ENCODE measurements at regions not wholly inside any gene's neighbourhood (a gene's known extent, or its start where the extent isn't known, plus 50 kb on each side); places are given as distances from the start of the nearest gene placed in this dataset.

DNA sequence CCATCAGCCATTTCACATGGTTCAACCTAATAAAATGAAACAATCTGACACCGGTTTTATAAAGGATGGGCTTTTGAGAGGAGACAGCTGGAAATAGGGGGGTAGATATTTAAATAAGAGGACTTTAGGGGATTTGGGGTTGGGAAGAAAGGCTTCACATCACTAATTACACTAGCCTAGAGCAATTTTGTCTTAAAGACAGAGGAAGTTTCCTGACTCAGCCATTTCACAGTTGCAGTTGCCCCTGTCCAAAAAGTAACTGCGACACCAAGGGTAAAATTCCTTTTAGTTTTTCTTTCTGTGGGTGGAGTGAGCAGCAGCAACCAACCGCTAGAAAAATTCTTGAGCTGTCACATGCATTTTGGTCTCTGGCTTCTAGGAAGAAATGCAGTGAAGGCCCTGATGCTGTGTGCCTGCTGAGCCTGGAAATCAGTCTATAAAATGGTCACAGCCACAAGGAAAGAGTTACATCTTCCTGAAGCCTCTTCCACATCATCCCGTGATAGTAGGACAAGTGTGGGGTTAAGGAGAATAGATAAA, 233.6 kb downstream of the ZNF674 start:
- TF ChIP-seq, protein P1, sequence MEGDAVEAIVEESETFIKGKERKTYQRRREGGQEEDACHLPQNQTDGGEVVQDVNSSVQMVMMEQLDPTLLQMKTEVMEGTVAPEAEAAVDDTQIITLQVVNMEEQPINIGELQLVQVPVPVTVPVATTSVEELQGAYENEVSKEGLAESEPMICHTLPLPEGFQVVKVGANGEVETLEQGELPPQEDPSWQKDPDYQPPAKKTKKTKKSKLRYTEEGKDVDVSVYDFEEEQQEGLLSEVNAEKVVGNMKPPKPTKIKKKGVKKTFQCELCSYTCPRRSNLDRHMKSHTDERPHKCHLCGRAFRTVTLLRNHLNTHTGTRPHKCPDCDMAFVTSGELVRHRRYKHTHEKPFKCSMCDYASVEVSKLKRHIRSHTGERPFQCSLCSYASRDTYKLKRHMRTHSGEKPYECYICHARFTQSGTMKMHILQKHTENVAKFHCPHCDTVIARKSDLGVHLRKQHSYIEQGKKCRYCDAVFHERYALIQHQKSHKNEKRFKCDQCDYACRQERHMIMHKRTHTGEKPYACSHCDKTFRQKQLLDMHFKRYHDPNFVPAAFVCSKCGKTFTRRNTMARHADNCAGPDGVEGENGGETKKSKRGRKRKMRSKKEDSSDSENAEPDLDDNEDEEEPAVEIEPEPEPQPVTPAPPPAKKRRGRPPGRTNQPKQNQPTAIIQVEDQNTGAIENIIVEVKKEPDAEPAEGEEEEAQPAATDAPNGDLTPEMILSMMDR (IDR thresholded peaks at IDR 0.05; ENCODE audit: control insufficient read depth, insufficient read depth, low read depth, low read length, missing control alignments): no peak
- DNase-seq (ENCODE audit: low read depth): no peak
- H3K4me3 ChIP-seq (ENCODE audit: control insufficient read depth, low read depth, low read length): no peak overlapping the region

DNA sequence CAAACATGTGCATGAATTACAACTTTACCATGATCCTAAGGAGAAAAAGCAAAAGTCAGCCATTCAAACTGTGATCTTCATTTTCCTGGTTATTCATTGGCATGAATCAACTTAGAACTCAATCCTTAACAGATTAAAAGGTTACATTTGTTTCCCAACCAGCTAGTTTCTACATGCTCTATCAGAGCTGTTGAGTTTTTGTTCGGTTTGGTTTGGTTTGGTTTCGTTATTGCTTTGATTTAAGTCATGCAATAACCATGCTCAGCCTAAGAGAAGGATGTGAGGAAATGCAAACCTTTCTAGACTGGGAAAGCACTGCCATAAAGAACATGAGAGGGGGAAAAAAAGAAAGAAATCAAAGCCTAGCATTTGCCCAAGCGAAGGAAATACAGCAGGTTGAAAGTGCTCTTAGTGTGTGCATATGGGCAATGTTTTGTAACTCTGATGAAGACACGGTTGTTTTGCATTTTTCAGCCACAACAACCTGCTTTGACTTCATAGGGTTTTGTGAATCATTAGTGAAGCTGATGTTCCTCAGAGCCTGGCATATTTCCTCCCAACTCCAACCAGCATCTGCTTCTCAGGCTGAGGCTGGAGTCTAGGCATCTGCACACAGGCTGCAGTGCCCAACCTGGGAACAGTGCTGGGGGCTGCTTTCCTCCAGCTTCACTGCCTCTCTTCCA, 234.3 kb downstream of the ZNF674 start:
- no peak for DNase-seq (ENCODE audit: low read depth)
- no peak overlapping the region for H3K4me3 ChIP-seq (ENCODE audit: control insufficient read depth, low read depth, low read length)
- TF ChIP-seq, protein P1 (IDR thresholded peaks at IDR 0.05; ENCODE audit: control insufficient read depth, insufficient read depth, low read depth, low read length, missing control alignments): no peak

DNA sequence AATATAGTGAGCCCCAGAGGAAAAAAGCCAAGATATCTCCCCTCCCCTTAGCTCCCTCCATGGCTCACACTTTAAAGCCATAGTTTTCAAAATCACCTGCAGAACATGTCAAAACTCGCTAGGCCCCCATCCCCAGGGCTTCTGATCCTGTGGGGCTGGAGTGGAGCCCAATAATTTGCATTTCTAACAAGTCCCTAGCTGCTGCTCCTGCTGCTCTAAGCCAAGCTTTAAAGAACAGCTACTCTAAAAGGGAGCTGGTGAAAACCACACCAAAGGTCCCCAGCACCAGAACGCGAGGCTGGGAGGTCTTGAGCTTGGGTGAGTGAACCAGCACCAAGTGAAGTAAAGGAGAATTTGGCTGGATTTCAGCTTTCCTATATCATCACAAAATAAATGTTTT, 237.1 kb downstream of the ZNF674 start:
- H3K4me3 ChIP-seq (ENCODE audit: control insufficient read depth, low read depth, low read length): no peak overlapping the region
- DNase-seq (ENCODE audit: low read depth): no peak
- TF ChIP-seq, protein P1 (IDR thresholded peaks at IDR 0.05; ENCODE audit: control insufficient read depth, insufficient read depth, low read depth, low read length, missing control alignments): no peak

DNA sequence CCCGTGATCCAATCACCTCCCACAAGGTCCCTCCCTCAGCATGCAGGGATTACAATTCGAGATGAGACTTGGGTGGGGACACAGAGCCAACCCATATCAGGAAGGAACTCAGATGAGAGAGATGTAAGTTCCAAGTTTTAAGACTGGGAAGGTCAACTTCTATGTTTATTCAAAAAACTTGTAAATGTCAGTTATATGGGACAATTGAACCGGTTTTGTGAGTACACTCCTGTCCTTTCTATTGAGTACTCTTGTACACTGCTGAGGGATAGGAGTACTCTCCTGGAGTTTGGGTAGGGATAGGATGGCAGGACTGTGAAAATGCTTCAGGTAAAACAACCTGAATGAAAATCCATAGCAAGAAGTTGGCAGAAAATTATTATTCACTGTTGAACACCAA, 239.1 kb downstream of the ZNF674 start:
- no peak overlapping the region for H3K4me3 ChIP-seq (ENCODE audit: control insufficient read depth, low read depth, low read length)
- TF ChIP-seq, protein P1 (IDR thresholded peaks at IDR 0.05; ENCODE audit: control insufficient read depth, insufficient read depth, low read depth, low read length, missing control alignments): no peak
- DNase-seq (ENCODE audit: low read depth): no peak

DNA sequence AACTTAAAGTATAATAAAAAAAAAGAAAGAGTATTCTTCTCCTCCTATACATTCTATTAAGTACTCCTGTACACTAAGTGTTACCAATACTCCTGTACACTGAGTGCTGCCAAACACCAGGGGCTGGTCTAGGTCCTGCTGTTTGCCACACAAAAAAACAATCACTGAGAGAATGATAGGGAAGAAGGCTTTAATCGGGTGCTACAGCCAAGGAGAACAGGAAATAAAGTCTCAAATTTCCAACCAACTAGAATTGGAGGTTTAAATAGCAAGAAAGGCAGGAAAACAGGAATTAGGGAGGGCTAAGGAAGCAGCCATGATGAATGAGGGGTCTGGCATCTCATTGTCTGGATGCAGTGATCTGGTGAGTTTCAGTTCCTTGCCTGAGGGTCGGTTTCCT, 239.8 kb downstream of the ZNF674 start:
- no peak for DNase-seq (ENCODE audit: low read depth)
- TF ChIP-seq, protein P1 (IDR thresholded peaks at IDR 0.05; ENCODE audit: control insufficient read depth, insufficient read depth, low read depth, low read length, missing control alignments): no peak
- H3K4me3 ChIP-seq (ENCODE audit: control insufficient read depth, low read depth, low read length): no peak overlapping the region

DNA sequence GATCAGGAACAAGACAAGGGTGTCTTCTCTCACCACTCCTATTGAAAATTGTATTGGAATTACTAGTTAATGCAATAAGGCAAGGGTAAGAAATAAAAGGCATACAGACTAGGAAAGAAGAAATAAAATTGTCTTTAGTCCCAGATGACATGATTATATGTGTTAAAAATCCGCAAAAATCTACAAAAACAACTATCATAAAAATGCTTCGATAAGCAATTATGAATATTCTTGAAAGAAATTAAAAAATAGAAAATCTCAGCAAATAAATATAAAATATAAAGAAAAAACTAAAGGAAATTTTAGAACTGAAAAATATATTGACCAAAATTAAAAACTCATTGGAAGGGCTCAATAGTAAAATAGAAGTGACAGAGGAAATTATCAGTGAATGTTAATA, 243.3 kb downstream of the ZNF674 start:
- no peak for DNase-seq (ENCODE audit: low read depth)
- TF ChIP-seq, protein P1 (IDR thresholded peaks at IDR 0.05; ENCODE audit: control insufficient read depth, insufficient read depth, low read depth, low read length, missing control alignments): no peak
- no peak overlapping the region for H3K4me3 ChIP-seq (ENCODE audit: control insufficient read depth, low read depth, low read length)

Measured in AG09309 (cell line).